H1 (cell line): ENCODE measurements at regions not wholly inside any gene's neighbourhood (a gene's known extent, or its start where the extent isn't known, plus 50 kb on each side); places are given as distances from the start of the nearest gene placed in this dataset.

Source experiments
- BACH1 ChIP-seq: IDR thresholded peaks from 2 replicates; pipeline ENCODE4 v1.6.1; 2012; ENCODE audit warnings: low read length, improper control_type of control experiment
- CEBPB ChIP-seq: IDR thresholded peaks from 2 replicates; pipeline ENCODE4 v1.6.1; 2012; ENCODE audit warnings: low read depth, low read length
- CTCF ChIP-seq, 3 experiments: IDR thresholded peaks; 1 replicate in 2 of 3; 2 replicates in 1 of 3; pipeline versions ENCODE4 v1.5.1 to v1.6.1; 2011; ENCODE audit warnings: low read length in 3 of 3, mild to moderate bottlenecking in 3 of 3, inconsistent platforms in 2 of 3, low read depth in 1 of 3, moderate library complexity in 1 of 3; ENCODE audit not compliant: insufficient read depth in 1 of 3; ENCODE audit errors: control extremely low read depth in 1 of 3
- EP300 ChIP-seq, 2 experiments: IDR thresholded peaks; 1 replicate in 1 of 2; 2 replicates in 1 of 2; pipeline ENCODE4 v1.6.1; 2011 to 2012; ENCODE audit warnings: low read depth in 2 of 2, low read length in 2 of 2, mild to moderate bottlenecking in 2 of 2, borderline replicate concordance in 1 of 2, inconsistent platforms in 1 of 2, moderate library complexity in 1 of 2
- EZH2 ChIP-seq: fragments of 200-600 bp; sonication (generic); IDR thresholded peaks from 2 replicates; pipeline ENCODE4 v1.7.1; 2012; ENCODE audit warnings: low read depth, mild to moderate bottlenecking, moderate library complexity, low read length, inconsistent platforms; ENCODE audit not compliant: severe bottlenecking
- FOSL1 ChIP-seq: IDR thresholded peaks from 2 replicates; pipeline ENCODE4 v1.6.1; 2011; ENCODE audit warnings: mild to moderate bottlenecking, low read depth, low read length, moderate library complexity; ENCODE audit not compliant: insufficient read depth
- HDAC2 ChIP-seq, 2 experiments: fragments of 300-600 bp in 1 of 2; sonication (generic) in 1 of 2; IDR thresholded peaks; 2 replicates each; pipeline ENCODE4 v1.6.1; 2011 to 2012; ENCODE audit warnings: low read depth in 2 of 2, low read length in 2 of 2, mild to moderate bottlenecking in 2 of 2, moderate library complexity in 2 of 2, borderline replicate concordance in 1 of 2, inconsistent platforms in 1 of 2
- POLR2A ChIP-seq, 2 experiments: IDR thresholded peaks; 1 replicate in 1 of 2; 2 replicates in 1 of 2; pipeline ENCODE4 v1.6.1; 2011; ENCODE audit warnings: low read depth in 2 of 2, low read length in 2 of 2, mild to moderate bottlenecking in 2 of 2; ENCODE audit errors: control extremely low read depth in 1 of 2
- RNF2 ChIP-seq: fragments of 200-900, 300-1000 bp; sonication (generic); IDR thresholded peaks from 2 replicates; pipeline ENCODE4 v1.7.1; 2016; ENCODE audit warnings: borderline replicate concordance, low read depth, mild to moderate bottlenecking, antibody characterized with exemption, low read length; ENCODE audit not compliant: poor library complexity, severe bottlenecking; ENCODE audit errors: missing control alignments
- SP1 ChIP-seq: IDR thresholded peaks from 2 replicates; pipeline ENCODE4 v1.6.1; 2011; ENCODE audit warnings: low read depth, low read length
- TBP ChIP-seq: IDR thresholded peaks from 2 replicates; pipeline ENCODE4 v1.6.1; 2011; ENCODE audit warnings: low read depth, low read length, improper control_type of control experiment
- TEAD4 ChIP-seq: IDR thresholded peaks from 2 replicates; pipeline ENCODE4 v1.6.1; 2012; ENCODE audit warnings: low read depth, low read length, inconsistent platforms, mixed read lengths
- ZNF274 ChIP-seq: IDR thresholded peaks from 2 replicates; pipeline ENCODE4 v1.7.0; 2012; ENCODE audit warnings: low read length, borderline replicate concordance; ENCODE audit errors: extremely low read depth

GRCh38 chr16:5374184-5374583 is 276.6 kb upstream of the EEF2KMT start:
- TF ChIP-seq CTCF (IDR thresholded peaks at IDR 0.05; ENCODE audit: control extremely low read depth in 1 of 3, insufficient read depth in 1 of 3, low read depth in 1 of 3, low read length in 3 of 3) (no peak), BACH1 (no peak), EZH2 (no peak), TBP (no peak), HDAC2 (IDR thresholded peaks at IDR 0.05; ENCODE audit: borderline replicate concordance in 1 of 2, low read depth in 2 of 2, low read length in 2 of 2) (no peak), CEBPB (no peak), FOSL1 (no peak), ZNF274 (no peak), TEAD4 (0 out of 2 replicates have a peak, but pooled peaks have one; percentile 31), SP1 (no peak), EP300 (IDR thresholded peaks at IDR 0.05; ENCODE audit: borderline replicate concordance in 1 of 2, low read depth in 2 of 2, low read length in 2 of 2) (no peak), POLR2A (IDR thresholded peaks at IDR 0.05; ENCODE audit: control extremely low read depth in 1 of 2, low read depth in 2 of 2, low read length in 2 of 2) (no peak), RNF2 (no peak)
